ENCODE measurements at regions not wholly inside any gene's neighbourhood (a gene's known extent, or its start where the extent isn't known, plus 50 kb on each side); places are given as distances from the start of the nearest gene placed in this dataset.
A peak's percentile ranks its signal among the peaks of the same experiment; 100 is the strongest.

DNA sequence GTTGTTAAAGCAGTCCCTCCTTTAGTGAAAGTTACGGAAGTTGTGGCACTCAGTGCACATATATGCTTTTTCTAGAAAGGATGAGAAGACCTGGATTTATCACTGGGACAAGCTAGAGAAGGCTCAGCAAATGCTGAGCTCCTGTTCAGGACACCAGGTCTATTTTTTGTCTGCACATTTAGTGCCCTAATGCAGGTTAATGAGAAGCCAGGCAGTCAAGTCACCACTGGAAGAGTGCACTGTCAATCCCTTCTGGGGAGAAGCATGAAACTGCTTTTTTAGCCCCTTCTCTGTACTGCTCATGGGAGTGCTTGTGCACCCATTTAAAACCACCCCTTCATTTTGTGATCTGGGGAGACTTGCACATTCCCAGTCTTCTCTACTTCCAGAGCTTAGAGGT is 624.1 kb upstream of the USP24 start:
- H4K20me1 ChIP-seq (ENCODE audit: low read length) = no peaks in the 10 kb centered on the region
- H3K4me1 ChIP-seq (ENCODE audit: insufficient read depth, low read length) = no peaks in the 10 kb centered on the region
- H3K27ac ChIP-seq (ENCODE audit: low read length) = no peak overlapping the region
- ChIA-PET CTCF (no interaction called here), POLR2A (ENCODE audit: unreplicated experiment) (interaction anchor here (0.6 kb wide), 1 partner anchor 487 kb away, joined by 5 read pairs; no protein-coding TSS in a partner anchor)
- intact Hi-C loops (cut with micrococcal nuclease) = loop anchor here (10.0 kb wide), 1 partner anchor 554 kb away; no protein-coding TSS in a partner anchor
- DNase-seq (no peak), ATAC-seq (no peak)
- no peaks in the 10 kb centered on the region for H3F3A ChIP-seq (ENCODE audit: low read length, unreplicated experiment)
- no peak overlapping the region for H3K4me3 ChIP-seq (ENCODE audit: low read length)
- TF ChIP-seq, protein P1, sequence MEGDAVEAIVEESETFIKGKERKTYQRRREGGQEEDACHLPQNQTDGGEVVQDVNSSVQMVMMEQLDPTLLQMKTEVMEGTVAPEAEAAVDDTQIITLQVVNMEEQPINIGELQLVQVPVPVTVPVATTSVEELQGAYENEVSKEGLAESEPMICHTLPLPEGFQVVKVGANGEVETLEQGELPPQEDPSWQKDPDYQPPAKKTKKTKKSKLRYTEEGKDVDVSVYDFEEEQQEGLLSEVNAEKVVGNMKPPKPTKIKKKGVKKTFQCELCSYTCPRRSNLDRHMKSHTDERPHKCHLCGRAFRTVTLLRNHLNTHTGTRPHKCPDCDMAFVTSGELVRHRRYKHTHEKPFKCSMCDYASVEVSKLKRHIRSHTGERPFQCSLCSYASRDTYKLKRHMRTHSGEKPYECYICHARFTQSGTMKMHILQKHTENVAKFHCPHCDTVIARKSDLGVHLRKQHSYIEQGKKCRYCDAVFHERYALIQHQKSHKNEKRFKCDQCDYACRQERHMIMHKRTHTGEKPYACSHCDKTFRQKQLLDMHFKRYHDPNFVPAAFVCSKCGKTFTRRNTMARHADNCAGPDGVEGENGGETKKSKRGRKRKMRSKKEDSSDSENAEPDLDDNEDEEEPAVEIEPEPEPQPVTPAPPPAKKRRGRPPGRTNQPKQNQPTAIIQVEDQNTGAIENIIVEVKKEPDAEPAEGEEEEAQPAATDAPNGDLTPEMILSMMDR (conservative IDR thresholded peaks at IDR 0.05; ENCODE audit: low read depth, low read length) = no peak
- TF ChIP-seq EZH2 (IDR thresholded peaks at IDR 0.05; ENCODE audit: low read length, unreplicated experiment) (no peak), EZH2phosphoT487 (IDR thresholded peaks at IDR 0.05; ENCODE audit: borderline replicate concordance, low read length) (no peak)
- no peak overlapping the region for H3K4me2 ChIP-seq (ENCODE audit: low read length)
- no peaks in the 10 kb centered on the region for H3K79me2 ChIP-seq (ENCODE audit: low read length)
- H2AFZ ChIP-seq (ENCODE audit: low read length) = no peak overlapping the region
- H3K27me3 ChIP-seq (ENCODE audit: low read length) = no peaks in the 10 kb centered on the region
- no peaks in the 10 kb centered on the region for H3K9me2 ChIP-seq (replicated peaks; ENCODE audit: low read length)
- H3K9me3 ChIP-seq (ENCODE audit: low read length) = peaks cover 5% of the 10 kb centered on the region; the same call in 1 of the 2 replicates
- H3K36me3 ChIP-seq (ENCODE audit: low read depth, low read length) = no peaks in the 10 kb centered on the region
- no TSS peak for BruUV-seq (replicated peaks)
- H3K9ac ChIP-seq (ENCODE audit: low read length) = no peak overlapping the region

DNA sequence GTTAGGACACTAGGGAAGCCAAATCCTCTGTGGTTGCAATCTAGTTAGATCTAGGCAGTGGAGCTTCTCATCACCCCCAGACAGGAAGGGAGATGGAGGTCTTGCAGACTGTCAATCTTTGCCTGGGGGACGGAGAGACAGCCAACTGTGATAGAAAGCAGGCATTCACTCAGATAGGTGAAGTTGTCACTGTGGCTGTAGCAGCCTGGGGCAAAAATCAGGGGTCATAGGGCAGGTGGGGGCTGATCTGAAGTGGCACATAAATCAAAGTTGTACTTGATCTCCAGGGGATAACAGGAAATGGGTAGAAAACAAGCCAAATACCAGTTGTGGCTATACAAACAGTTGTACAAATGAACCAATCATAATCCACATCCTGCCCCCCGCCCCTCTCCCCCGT is 620.9 kb upstream of the USP24 start:
- Histone ChIP-seq H3F3A (ENCODE audit: low read length, unreplicated experiment) (no peaks in the 10 kb centered on the region), H3K27me3 (ENCODE audit: low read length) (no peaks in the 10 kb centered on the region), H3K9me3 (ENCODE audit: low read length) (peaks cover 5% of the 10 kb centered on the region; the same call in 1 of the 2 replicates), H3K79me2 (ENCODE audit: low read length) (no peaks in the 10 kb centered on the region), H4K20me1 (ENCODE audit: low read length) (no peaks in the 10 kb centered on the region), H3K4me1 (ENCODE audit: insufficient read depth, low read length) (no peaks in the 10 kb centered on the region), H3K4me3 (ENCODE audit: low read length) (no peak overlapping the region), H3K27ac (ENCODE audit: low read length) (no peak overlapping the region), H3K9ac (ENCODE audit: low read length) (no peak overlapping the region), H3K4me2 (ENCODE audit: low read length) (no peak overlapping the region), H3K36me3 (ENCODE audit: low read depth, low read length) (no peaks in the 10 kb centered on the region), H3K9me2 (replicated peaks; ENCODE audit: low read length) (no peaks in the 10 kb centered on the region), H2AFZ (ENCODE audit: low read length) (no peak overlapping the region)
- BruUV-seq (replicated peaks) = no TSS peak
- DNase-seq = no peak
- ChIA-PET CTCF (no interaction called here), POLR2A (ENCODE audit: unreplicated experiment) (no interaction called here)
- intact Hi-C loops (cut with micrococcal nuclease) = loop anchor here (10.0 kb wide), 1 partner anchor 551 kb away; no protein-coding TSS in a partner anchor
- ATAC-seq = no peak
- TF ChIP-seq EZH2 (IDR thresholded peaks at IDR 0.05; ENCODE audit: low read length, unreplicated experiment) = no peak
- no peak for TF ChIP-seq EZH2phosphoT487 (IDR thresholded peaks at IDR 0.05; ENCODE audit: borderline replicate concordance, low read length)
- TF ChIP-seq, protein P1 (conservative IDR thresholded peaks at IDR 0.05; ENCODE audit: low read depth, low read length) = no peak

DNA sequence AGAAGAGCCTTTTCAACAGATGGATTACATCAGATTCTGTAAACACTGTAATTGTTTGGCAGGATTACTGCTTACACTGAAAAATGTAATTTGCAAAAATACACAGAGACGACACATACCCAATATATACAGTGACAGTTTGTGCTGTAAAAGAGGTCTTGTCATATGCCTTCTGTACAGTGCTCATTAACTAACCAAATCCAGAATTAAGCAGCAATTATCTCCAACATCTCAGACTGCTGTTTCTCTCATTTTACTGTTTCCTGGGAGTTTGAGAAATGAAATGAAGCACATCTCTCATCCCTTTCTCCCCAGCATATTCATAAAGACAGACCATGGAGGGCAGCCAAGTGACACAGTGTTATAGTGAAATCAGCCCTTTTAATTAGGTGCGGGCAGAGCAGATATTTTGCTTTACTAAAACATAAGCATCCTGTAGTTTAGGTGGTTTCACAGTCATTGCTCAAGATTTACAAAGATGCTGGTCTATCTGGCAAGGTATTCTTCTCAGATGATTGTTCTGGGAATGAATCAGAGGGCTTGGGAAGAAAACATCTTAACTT is 618.4 kb upstream of the USP24 start:
- H3F3A ChIP-seq (ENCODE audit: low read length, unreplicated experiment) = no peaks in the 10 kb centered on the region
- H3K9me3 ChIP-seq (ENCODE audit: low read length) = peaks cover 5% of the 10 kb centered on the region; the same call in 1 of the 2 replicates
- no peaks in the 10 kb centered on the region for H3K27me3 ChIP-seq (ENCODE audit: low read length)
- H3K9me2 ChIP-seq (replicated peaks; ENCODE audit: low read length) = no peaks in the 10 kb centered on the region
- POLR2A ChIA-PET (ENCODE audit: unreplicated experiment) = interaction anchor here (0.7 kb wide), 1 partner anchor 92 kb away, joined by 3 read pairs; no protein-coding TSS in a partner anchor
- DNase-seq (no peak), ATAC-seq (peak; percentile 31; the same call in 1 of the 2 replicates)
- H3K4me3 ChIP-seq (ENCODE audit: low read length) = no peak overlapping the region
- no peaks in the 10 kb centered on the region for H4K20me1 ChIP-seq (ENCODE audit: low read length)
- no peak overlapping the region for H2AFZ ChIP-seq (ENCODE audit: low read length)
- H3K36me3 ChIP-seq (ENCODE audit: low read depth, low read length) = no peaks in the 10 kb centered on the region
- H3K79me2 ChIP-seq (ENCODE audit: low read length) = no peaks in the 10 kb centered on the region
- no peaks in the 10 kb centered on the region for H3K4me1 ChIP-seq (ENCODE audit: insufficient read depth, low read length)
- H3K4me2 ChIP-seq (ENCODE audit: low read length) = no peak overlapping the region
- H3K9ac ChIP-seq (ENCODE audit: low read length) = no peak overlapping the region
- CTCF ChIA-PET = no interaction called here
- intact Hi-C loops (cut with micrococcal nuclease) = loop anchor here (10.0 kb wide), 1 partner anchor 549 kb away; no protein-coding TSS in a partner anchor
- no peak overlapping the region for H3K27ac ChIP-seq (ENCODE audit: low read length)
- BruUV-seq (replicated peaks) = no TSS peak
- TF ChIP-seq EZH2phosphoT487 (IDR thresholded peaks at IDR 0.05; ENCODE audit: borderline replicate concordance, low read length) = no peak
- TF ChIP-seq EZH2 (IDR thresholded peaks at IDR 0.05; ENCODE audit: low read length, unreplicated experiment) = no peak
- TF ChIP-seq, protein P1 (conservative IDR thresholded peaks at IDR 0.05; ENCODE audit: low read depth, low read length) = no peak
